ENCODE measurements at regions not wholly inside any gene's neighbourhood (a gene's known extent, or its start where the extent isn't known, plus 50 kb on each side); places are given as distances from the start of the nearest gene placed in this dataset.
"Not testable (repeated sequence)": the region's sequence is repeated elsewhere in the genome, so short reads cannot be mapped to it uniquely, and the experiment has no call there.

DNA sequence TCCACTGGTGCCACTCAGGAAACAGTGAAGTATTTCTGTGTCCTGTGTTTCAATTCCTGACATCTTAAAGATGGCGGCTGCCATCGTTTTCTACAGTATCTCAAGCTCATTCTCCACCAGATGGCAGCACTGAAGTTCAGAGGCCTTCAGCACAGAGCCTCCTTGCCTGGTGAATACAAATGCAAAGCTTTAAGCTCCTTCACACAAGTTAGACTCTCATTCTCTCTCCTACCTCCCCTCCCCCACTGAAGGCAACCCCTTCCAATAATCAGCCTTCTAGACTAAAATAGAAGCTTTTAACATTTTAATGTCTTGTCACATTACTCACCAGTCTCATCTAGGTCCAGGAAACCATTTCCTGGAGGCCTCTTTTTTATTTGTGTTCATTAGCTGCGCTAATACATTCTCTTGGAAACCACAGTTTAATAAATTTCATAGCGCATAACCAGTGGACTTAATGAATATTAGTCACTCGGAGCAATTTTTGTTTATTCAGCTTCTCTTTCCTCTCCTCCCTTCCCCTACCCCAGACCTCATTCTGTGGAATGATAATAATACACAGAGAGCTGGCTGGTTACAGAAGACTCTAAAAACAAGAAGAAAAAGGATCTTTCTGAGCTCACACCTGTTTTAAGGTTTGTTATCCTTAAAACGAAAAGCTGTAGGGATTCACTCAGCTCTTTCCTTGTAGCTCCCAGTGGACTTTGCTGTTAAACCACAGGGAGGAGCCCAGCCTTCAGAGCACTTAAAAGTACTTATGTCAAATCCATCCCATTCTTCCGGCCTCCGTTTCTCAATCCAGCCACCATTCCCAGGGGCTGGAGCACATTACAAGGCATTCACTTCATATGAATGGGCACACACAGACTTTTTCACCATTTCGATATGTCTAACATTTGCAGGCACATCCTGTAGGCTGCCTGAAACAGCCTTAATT is 384.9 kb downstream of the HLX start:
- peak; percentile 12 for DNase-seq (ENCODE audit: low read depth)

DNA sequence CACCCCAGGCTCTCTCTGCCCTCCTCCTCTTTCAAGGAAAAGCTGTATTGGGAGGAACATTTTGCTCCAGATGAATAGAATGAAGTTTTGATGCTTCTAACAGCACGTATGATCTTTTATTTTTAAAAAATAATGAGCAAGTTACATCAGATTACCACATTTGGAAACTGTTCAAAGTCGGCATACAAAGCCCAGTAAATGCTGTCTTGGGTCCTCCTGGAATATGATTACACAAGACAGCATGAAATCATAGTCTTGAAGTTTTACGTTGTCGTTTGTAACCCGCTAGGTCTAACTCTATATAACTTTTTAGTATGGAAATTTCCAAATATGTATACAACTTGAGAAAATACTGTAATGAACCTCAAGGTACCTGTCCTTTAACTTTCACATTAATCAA is 385.6 kb downstream of the HLX start:
- DNase-seq (ENCODE audit: low read depth): no peak

DNA sequence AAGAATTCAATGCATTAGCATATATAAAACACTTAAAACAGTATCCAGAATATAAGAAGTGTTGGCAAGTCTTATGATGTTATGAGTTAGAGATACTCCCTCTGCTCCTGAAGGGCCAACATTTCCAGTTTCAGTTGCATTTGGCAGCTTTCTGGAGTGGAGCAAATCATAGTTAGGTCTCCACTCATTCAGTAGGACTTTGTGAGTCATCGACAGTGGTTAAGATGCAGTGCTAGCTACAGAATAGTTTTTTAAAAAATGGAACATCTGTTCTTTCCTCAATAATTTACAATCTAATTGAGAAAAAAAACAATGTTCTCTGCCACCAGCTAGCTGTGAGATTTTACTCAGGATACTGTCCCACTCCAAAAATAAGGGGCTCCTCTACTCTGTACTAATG is 389.1 kb downstream of the HLX start:
- DNase-seq (ENCODE audit: low read depth): no peak

DNA sequence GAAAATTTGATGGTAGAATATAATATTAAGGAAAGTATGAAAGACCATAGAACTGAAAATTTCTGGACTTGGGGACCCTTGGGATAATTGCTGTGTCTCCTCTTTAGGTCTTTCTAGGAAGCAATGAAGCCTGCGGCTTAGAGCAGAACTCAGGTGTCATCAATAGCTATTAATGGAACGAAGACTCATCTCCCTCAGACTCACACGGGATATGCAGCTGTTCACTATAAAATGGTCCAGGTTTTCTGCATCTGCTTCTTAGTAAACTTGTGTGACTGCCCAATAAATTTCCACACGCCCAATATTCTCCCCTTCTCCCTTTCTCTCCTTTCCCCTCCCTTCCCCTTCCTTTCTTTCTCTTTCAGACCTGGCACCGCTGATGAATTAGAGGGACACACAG is 392.5 kb downstream of the HLX start:
- no peak for DNase-seq (ENCODE audit: low read depth)

DNA sequence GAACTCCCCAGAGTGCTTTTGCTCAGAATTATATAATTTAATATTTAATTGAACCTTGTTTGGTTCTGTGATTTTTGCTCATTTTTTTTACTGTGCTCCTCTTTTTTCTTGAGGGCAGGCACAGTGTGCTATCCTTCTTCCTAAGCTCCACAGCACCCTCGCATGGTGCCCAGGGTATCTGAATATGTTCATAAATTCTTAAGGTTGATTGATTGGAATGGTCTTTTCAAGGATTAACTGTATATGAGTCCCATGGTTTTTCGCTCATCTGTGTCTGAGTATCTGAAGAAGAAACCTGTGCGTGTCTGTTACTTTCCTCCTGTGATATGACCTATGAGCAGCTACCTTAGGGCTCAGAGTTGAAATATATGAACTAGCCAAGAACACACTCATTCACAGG is 393.7 kb downstream of the HLX start:
- DNase-seq (ENCODE audit: low read depth): no peak

DNA sequence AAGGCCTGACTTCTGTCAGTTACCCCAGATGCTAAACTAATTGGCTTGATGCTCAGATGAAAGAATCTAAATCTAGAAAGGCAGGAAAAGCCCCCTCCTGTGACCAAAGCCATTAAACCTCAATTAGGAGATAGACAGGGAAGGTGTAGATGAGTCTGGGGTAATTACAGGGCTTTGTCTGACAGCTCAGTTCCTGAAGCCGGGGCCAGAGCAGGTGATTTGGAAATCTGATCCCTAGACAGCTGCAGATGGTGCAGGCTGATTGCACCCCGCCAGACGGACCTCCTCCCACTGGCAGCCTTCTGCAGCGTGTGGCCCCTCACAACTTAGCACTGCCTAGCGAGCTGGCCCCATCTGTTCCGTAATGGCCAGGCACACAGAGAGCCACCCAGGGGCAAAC is 395.1 kb downstream of the HLX start:
- no peak for DNase-seq (ENCODE audit: low read depth)

DNA sequence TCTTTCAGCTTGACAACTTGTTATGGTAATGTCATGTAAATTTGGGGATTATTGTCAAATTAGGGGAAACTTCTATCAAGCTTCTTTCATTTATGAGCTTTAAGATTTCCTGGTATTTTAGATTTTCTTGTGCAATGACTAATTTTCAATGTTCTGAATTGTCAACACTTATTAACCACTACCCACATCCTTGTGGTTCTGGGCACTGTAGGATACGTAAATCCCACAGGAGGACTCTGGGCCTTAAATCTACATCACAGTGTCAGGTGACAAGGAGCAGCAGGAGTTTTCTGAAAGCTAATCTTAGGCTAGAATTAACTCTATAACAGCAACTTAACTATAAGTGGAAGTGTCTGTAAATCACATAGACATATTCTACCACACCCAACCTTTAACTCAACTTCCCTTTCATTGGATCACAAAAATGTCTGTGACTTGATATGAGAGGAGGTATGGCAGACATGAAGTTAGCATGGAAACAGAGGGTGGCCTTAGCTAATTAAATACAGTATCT is 397.7 kb downstream of the HLX start:
- DNase-seq (ENCODE audit: low read depth): no peak

DNA sequence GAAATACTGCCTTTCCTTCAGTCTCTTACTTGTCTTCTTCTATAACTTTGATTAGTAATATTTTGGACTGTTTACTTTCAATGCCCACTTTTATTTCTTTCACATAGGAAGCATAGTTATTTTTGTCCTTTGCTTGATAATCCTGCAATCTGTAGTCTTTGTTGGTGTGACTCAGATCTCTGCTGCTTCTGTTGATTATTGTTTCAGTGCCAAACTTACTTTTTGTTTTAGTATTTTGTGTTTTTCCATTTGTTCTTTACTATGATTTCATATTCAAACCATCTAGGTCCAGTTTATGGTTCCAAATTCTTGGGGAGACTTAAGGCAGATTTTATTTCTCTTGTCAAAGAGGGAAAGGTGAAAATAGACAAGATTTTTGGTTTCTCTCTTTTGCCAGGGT is 399.9 kb downstream of the HLX start:
- no peak for DNase-seq (ENCODE audit: low read depth)

DNA sequence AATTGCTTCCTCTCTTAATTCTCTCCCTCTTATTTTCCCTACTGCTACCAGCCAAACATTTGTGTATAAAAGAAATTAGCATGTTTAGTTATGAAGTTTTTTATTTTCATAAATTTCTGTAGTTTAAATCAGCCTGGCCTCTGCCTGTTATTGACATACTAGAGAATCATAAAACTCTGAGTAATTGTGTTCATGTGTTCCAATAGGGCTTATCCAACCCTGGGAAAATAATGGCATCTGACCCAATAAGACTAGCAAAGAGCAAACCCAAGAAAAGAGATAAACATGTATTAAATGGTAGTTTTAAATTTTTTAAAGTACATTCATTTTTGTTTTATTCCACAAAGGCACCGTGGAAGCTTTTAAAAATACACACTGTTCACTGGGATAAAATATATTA is 404.3 kb downstream of the HLX start:
- no peak for DNase-seq (ENCODE audit: low read depth)

DNA sequence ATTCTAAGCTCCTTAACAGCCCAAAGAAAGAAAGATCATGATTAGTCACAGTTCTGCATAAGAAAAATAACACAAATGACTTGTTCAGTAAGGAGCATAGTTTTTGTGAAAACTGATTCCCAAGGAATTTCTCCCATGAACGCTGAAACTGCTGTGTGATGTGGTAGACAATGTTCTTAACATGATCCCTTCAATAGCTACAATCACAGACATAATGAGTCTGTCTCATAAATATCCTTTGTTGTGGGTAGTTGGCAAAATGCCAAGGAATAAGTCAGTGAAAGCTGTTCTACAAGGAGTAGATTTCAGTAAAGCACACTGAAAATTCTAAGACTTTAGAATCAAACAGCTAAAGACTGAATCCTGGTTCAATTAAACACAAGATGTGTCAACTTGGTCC is 404.8 kb downstream of the HLX start:
- no peak for DNase-seq (ENCODE audit: low read depth)

DNA sequence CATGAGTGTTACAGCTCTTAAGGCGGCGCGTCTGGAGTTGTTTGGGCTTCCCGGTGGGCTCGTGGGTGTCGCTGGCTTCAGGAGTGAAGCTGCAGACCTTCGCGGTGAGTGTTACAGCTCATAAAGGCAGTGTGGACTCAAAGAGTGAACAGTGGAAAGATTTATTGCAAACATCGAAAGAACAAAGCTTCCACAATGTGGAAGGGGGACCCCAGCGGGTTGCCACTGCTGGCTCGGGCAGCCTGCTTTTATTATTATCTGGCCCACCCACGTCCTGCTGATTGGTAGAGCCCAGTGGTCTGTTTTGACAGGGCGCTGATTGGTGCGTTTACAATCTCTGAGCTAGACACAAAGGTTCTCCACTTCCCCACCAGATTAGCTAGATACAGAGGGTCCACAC is 405.7 kb downstream of the HLX start:
- not testable (repeated sequence) for DNase-seq (ENCODE audit: low read depth)

DNA sequence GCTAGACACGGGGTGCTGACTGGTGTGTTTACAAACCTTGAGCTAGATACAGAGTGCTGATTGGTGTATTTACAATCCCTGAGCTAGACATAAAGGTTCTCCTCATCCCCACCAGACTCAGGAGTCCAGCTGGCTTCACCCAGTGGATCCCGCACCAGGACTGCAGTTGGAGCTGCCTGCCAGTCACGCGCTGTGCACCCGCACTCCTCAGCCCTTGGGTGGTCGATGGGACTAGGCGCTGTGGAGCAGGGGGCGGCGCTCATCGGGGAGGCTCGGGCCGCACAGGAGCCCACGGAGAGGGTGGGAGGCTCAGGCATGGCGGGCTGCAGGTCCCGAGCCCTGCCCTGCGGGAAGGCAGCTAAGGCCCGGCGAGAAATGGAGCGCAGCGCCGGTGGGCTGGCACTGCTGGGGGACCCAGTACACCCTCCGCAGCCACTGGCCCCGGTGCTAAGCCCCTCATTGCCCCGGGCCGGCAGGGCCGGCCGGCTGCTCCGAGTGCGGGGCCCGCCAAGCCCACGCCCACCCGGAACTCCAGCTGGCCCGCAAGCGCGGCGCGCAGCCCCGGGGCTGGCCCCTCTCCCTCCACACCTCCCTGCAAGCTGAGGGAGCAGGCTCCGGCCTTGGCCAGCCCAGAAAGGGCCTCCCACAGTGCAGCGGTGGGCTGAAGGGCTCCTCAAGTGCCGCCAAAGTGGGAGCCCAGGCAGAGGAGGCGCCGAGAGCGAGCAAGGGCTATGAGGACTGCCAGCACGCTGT is 406.4 kb downstream of the HLX start:
- not testable (repeated sequence) for DNase-seq (ENCODE audit: low read depth)

DNA sequence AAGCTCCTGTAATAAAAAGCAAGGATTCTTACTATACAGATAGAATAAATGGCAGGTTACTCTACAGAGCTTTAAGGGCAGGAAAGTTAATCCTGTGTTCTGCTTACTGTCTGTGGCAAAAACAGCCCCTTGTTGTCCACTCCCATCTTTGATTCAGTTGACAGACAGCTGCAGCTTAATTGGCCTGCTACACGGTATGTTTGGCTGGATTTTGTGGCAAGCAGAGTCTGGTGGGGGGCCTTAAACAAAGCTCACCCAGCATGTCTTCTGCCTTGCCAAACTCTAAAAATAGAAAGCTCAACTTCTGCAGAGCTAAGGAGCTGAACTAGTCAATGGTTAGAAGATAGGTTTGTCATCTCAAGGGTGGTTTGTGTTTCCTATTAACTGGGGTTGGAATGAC is 407.2 kb downstream of the HLX start:
- no peak for DNase-seq (ENCODE audit: low read depth)

DNA sequence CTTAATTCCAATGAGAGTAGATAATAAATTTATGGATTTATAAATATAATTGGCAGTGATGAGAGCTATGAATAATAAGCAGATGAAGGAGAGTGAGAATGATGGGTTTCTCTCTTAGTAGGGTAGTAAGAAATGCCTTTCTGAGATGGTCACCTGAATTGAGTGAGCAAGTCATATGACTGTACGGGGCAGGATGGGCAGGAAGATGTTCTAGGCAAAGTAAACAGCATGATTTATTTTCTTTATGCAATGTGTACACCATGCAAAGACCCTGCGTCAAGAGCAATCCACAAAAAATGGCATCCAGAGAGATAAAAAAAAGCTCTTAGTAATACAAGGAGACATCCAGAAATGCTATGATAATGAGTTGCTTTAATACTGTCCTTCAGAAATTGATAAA is 409.9 kb downstream of the HLX start:
- DNase-seq (ENCODE audit: low read depth): no peak

DNA sequence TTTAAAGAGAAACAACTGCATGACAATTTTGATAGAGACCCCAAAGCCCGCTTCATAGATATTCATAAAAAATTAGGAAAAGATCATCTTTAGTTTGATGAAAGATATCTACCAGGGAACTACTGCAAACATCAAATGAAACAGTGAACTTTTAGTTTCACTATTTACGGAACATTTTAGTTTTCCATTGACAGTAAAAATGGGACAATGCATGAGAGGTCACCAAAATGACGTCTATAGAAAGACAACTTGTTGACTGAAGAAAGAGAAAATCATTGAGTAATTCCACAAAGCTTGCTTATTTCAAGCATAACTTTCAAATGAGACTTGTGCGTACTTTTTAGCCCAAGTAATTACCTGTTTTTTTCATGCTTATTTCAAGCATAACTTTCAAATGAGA is 411.4 kb downstream of the HLX start:
- DNase-seq (ENCODE audit: low read depth): no peak

DNA sequence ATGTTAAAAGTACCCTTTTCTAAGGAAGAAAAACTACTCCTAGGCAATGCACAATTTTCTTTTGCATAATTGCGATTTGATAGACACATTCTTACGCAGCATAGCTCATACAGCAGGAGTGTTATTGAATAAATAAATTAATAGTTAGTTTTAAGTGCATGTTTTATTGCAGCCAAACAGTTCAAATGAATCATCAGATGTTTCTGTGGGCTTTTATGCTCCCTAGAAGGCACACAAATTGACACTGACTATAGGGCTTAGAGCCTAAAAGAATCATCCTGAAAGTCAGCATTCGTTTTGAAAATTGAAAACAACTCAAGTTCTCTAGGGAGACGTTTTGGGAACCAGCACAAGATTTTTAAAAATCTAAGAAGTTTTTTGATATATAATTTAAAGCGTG is 411.9 kb downstream of the HLX start:
- no peak for DNase-seq (ENCODE audit: low read depth)

DNA sequence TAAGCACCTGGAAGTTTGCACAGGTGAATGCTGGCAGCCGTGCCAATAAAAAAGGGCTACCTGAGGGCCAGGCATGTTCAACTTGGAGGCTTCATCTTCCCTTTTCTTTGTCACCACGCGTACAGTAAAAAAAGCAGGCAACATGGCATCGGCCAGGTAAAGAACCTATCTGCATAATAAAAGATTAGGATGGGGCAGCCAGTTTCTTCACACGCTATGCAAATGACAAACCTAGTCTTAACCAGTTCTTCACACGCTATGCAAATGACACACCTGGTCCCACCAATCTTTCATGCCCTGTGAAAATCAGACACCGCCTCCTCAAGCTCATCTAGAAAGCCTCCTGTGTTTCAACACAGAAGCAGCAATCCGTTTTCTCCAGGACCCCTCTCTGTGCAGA is 413.4 kb downstream of the HLX start:
- no peak for DNase-seq (ENCODE audit: low read depth)

DNA sequence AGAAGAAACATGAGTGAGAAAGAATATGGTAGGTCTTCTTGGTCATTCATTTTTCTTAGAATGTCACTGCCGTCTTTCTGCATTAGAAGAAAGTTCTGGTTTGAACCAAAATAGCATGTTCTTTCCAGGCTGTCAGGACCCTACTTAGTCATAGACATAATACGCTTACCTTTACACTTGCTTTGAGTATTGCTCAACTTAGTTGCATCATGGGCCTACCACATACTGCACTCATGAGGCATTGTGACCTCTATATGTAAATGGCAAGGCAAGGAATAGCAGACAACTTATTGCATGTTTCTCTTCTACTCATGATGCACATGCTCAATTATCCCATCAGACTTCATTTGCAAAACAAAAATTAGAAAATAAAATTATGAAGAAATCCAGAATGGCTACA is 415.0 kb downstream of the HLX start:
- no peak for DNase-seq (ENCODE audit: low read depth)

DNA sequence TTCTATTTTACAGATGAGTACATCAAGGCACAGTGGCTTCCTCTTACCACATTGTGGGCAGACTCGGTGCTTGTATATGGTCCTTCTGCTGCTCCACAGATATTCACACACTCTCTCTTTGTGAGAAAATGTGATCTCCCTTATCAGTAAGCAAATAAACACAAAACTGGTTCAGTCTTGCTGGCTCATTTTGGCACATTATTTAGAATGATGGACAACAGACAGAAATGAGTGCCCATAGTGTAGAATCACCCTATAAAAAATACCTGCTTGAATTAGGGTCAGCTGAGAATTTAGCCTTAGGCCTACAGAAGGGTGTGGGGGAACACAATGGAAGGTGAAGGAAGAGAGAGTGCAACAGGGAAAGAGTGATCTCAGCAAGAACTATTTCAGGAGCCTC is 423.1 kb downstream of the HLX start:
- no peak for DNase-seq (ENCODE audit: low read depth)

DNA sequence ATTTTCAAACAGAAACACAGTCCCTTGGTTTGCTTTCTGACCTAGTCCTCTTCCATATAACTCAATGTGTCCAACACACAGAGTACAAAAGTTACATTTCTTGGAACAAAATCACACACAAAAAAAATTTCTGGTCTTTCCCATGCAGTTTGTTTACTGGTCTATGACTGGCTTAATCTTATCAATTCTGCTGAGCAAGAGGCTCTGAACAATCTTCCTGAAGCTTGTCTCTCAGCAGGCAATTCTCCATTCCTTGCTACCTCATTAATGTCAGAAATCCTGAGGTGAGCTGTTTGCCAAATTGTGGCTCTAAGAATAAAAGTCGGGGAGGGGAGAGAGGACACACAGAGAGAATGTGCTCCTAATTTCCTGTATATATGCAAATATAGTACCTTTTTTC is 423.6 kb downstream of the HLX start:
- DNase-seq (ENCODE audit: low read depth): no peak

DNA sequence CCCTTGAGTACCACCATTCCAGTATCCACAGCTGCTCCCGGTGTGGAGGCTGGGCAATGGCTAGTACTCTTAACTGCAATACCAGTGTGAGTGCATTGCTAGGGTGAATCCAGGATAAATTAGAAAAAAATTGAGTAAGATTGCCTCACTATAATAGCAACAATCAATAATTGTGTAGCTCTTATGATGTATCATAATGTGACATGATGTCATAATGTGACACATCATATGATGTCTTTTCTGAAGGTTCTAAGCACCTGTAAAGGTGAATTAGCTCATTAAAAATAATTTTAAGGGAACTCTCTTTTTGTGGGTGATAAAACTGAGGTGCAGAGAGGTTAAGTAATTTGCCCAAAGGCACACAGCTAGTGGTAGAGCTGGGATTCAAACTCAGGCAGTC is 424.4 kb downstream of the HLX start:
- DNase-seq (ENCODE audit: low read depth): no peak

DNA sequence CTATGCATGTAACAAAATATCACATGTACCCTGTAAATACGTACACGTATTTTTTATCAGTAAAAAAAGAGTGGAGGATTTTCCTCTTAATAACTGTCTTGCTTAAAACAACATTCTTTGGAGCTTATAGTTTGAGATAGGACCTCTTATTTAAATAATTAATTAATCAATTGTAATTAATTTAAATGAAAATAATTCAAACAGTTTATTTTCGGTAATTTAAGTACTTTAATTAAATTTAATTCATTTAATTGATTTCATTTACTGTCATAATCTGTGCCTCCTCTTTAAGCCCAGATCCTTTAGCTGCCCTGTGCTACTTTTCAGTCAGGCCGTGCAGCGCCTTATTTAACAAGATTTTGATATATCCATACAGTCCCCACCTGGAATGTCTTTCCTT is 427.0 kb downstream of the HLX start:
- no peak for DNase-seq (ENCODE audit: low read depth)
